Immature natural killer cell (primary cell): ENCODE measurements at regions not wholly inside any gene's neighbourhood (a gene's known extent, or its start where the extent isn't known, plus 50 kb on each side); places are given as distances from the start of the nearest gene placed in this dataset.

Experiments used
- DNase-seq, 3 donors: peaks; one replicate each; pipeline ENCODE4 v3.0.0; 2022; ENCODE audit warnings: mixed read lengths in 1 of 3
- H3K27ac Mint-ChIP-seq, 6 donors: one replicate each; pipeline ENCODE4 v1.8.0; 2020; ENCODE audit warnings: mixed read lengths in 6 of 6, mild to moderate bottlenecking in 5 of 6, inconsistent platforms in 4 of 6, moderate library complexity in 3 of 6
- H3K27me3 Mint-ChIP-seq, 3 donors: one replicate each; pipeline ENCODE4 v1.8.0; 2020 to 2021; ENCODE audit warnings: low read depth in 3 of 3, mild to moderate bottlenecking in 3 of 3, mixed read lengths in 3 of 3, moderate library complexity in 3 of 3, inconsistent platforms in 1 of 3
- H3K36me3 Mint-ChIP-seq, 3 donors: one replicate each; pipeline ENCODE4 v1.8.0; 2020; ENCODE audit warnings: mixed read lengths in 3 of 3, inconsistent platforms in 2 of 3, mild to moderate bottlenecking in 2 of 3
- H3K4me1 Mint-ChIP-seq, 2 donors: one replicate each; pipeline ENCODE4 v1.8.0; 2020; ENCODE audit warnings: inconsistent platforms in 2 of 2, mild to moderate bottlenecking in 2 of 2, mixed read lengths in 2 of 2, moderate library complexity in 1 of 2
- H3K4me3 Mint-ChIP-seq, 5 donors: one replicate each; pipeline ENCODE4 v1.8.0; 2020; ENCODE audit warnings: mild to moderate bottlenecking in 5 of 5, mixed read lengths in 5 of 5, inconsistent platforms in 3 of 5, moderate library complexity in 3 of 5
- H3K9me3 Mint-ChIP-seq, 6 donors: one replicate each; pipeline ENCODE4 v1.8.0; 2020; ENCODE audit warnings: mild to moderate bottlenecking in 6 of 6, mixed read lengths in 6 of 6, inconsistent platforms in 4 of 6, moderate library complexity in 3 of 6

DNA sequence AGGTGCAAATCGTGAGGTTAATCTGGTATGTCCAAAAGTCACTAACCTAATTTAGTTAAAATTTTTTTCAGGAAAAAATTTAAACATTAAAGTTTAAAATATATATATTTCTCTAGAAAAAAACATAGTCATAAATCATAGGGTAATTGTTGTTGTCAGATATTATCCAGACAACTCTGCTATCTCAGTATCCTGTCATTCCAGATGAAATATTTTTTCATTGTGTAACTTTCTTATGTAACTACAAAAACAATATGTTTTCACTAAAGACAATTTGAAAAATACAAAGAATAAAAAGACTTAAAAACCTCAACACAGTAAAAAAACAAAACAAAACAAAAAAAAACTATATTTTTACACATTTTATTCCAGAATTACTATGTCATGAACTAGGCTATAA is 57.6 kb downstream of the TENT5A start:
- DNase-seq: no peak
- Mint-ChIP-seq H3K27ac (no peak overlapping the region), H3K4me1 (no peaks in the 10 kb centered on the region), H3K4me3 (no peak overlapping the region), H3K27me3 (no peaks in the 10 kb centered on the region), H3K9me3 (no peaks in the 10 kb centered on the region), H3K36me3 (no peaks in the 10 kb centered on the region)

DNA sequence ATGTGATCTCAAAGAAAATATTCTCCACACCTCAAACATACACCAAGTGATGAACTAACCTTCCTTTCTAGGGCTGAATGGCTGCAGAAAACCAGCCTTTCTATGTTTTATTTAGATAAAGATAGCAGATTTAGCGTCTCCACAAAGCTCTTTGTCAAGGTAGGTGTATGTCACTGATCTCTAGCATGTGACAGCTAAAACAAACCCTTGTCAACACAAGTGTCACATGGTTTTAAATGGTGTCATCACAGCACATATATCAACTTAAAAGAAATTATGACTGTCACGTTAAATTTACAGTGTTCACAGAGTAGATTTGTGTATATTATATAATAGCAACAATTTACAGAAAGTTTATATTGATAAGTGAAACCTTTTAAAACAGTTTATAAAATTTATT is 58.3 kb downstream of the TENT5A start:
- H3K27me3 Mint-ChIP-seq: no peaks in the 10 kb centered on the region
- no peaks in the 10 kb centered on the region for H3K36me3 Mint-ChIP-seq
- no peak overlapping the region for H3K27ac Mint-ChIP-seq
- H3K4me3 Mint-ChIP-seq: no peak overlapping the region
- DNase-seq: no peak
- H3K9me3 Mint-ChIP-seq: no peaks in the 10 kb centered on the region
- no peaks in the 10 kb centered on the region for H3K4me1 Mint-ChIP-seq

DNA sequence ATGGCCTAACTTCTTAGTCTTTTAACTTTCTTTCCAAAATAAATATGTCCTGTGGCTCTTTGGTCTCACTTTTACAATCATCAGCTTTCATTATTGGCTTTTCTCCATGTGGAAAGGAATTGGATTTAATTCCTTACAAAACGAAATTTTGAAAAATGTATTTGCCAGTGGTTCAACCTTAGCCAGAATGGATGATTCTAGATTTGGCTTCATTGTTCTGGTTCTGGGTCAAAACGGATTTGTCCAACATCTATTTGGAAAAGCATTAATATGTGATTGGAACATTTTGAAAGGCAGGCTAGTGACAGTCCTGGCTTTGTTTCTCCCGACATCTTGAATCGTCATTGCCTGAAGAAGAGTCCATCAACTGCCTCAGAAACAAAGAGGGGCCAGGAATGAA is 59.2 kb downstream of the TENT5A start:
- no peaks in the 10 kb centered on the region for H3K36me3 Mint-ChIP-seq
- no peak for DNase-seq

GRCh38 chr6:81690073-81690472 is 62.4 kb downstream of the TENT5A start:
- no peaks in the 10 kb centered on the region for H3K9me3 Mint-ChIP-seq
- DNase-seq: no peak
- H3K4me3 Mint-ChIP-seq: no peak overlapping the region
- no peaks in the 10 kb centered on the region for H3K4me1 Mint-ChIP-seq
- no peaks in the 10 kb centered on the region for H3K27me3 Mint-ChIP-seq
- H3K27ac Mint-ChIP-seq: no peak overlapping the region
- no peaks in the 10 kb centered on the region for H3K36me3 Mint-ChIP-seq

More for the DNA sequence above, 59.2 kb downstream of the TENT5A start:
- H3K4me3 Mint-ChIP-seq: no peak overlapping the region
- H3K27ac Mint-ChIP-seq: no peak overlapping the region
- no peaks in the 10 kb centered on the region for H3K27me3 Mint-ChIP-seq
- H3K4me1 Mint-ChIP-seq: no peaks in the 10 kb centered on the region
- no peaks in the 10 kb centered on the region for H3K9me3 Mint-ChIP-seq

- H3K4me3 Mint-ChIP-seq: no peak overlapping the region
Measured at GRCh38 chr6:81689580-81689979, 62.9 kb downstream of the TENT5A start.

DNA sequence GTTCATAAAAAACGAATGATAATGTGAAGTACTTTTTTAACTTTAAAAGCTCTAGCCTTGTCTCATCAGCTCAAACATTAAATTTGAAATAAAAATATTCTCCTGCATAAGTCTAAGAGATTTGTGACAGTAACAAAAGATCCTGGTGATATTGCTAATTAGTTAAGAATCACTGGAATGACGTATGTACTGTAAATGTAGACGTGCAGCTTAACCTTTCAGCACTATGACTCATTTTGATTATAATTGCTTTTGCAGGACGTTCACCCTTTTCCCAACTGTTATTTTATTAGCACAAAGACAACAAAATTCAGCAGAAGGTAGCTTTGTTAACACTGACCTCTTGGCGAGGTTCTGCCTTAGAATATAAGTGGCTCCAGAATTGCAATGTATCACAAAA is 68.6 kb downstream of the TENT5A start:
- no peak for DNase-seq
- H3K27ac Mint-ChIP-seq: no peak overlapping the region
- H3K36me3 Mint-ChIP-seq: no peaks in the 10 kb centered on the region
- H3K9me3 Mint-ChIP-seq: no peaks in the 10 kb centered on the region
- H3K4me3 Mint-ChIP-seq: no peak overlapping the region
- peaks cover 0 to 2% (median 0%) of the 10 kb centered on the region in 3 donors for H3K27me3 Mint-ChIP-seq
- no peaks in the 10 kb centered on the region for H3K4me1 Mint-ChIP-seq

More at GRCh38 chr6:81689580-81689979, 62.9 kb downstream of the TENT5A start:
- H3K27me3 Mint-ChIP-seq: no peaks in the 10 kb centered on the region
- H3K27ac Mint-ChIP-seq: no peak overlapping the region
- no peaks in the 10 kb centered on the region for H3K36me3 Mint-ChIP-seq
- H3K4me1 Mint-ChIP-seq: no peaks in the 10 kb centered on the region
- no peaks in the 10 kb centered on the region for H3K9me3 Mint-ChIP-seq
- DNase-seq: no peak

DNA sequence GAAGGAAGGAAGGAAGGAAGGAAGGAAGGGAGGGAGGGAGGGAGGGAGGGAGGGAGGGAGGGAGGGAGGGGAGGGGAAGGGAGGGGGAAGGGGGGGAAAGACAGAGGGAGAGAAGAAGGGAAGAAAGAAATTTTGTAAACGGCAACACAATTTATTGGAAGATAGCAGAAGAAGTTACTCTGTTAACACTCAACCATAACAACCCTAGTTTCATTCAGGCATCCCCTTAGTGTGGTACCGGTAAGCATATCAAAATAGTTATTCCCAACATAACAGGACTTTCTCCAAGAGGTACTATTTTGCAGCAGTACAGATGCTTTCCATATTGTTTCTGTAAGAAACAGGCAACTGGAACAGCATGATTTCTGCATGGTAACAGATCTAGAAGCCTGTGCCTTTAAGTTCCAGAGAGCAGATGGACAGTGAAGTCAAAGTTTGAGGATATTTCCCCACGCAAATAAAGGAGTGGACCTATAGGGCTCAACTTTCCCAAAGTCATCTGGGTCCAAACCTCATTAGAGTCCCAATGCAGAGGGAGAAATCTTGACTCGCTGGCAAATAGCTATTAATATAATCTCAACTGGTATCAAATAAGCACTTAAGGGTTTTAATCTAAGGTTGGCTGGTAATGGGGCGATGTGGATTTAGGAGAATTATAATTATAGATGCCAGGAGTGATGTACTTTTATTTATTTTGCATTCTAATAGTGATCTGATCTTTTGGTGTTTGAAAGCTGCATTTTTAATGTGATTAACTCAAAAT is 69.4 kb downstream of the TENT5A start:
- Mint-ChIP-seq H3K36me3 (no peaks in the 10 kb centered on the region), H3K9me3 (no peaks in the 10 kb centered on the region), H3K27ac (no peak overlapping the region), H3K27me3 (peaks cover 0 to 2% (median 0%) of the 10 kb centered on the region in 3 donors), H3K4me3 (no peak overlapping the region), H3K4me1 (no peaks in the 10 kb centered on the region)
- DNase-seq: no peak

- Mint-ChIP-seq H3K27me3 (peaks cover 0 to 3% (median 2%) of the 10 kb centered on the region in 3 donors), H3K4me1 (no peaks in the 10 kb centered on the region), H3K36me3 (no peaks in the 10 kb centered on the region), H3K9me3 (peaks cover 0 to 4% (median 0%) of the 10 kb centered on the region in 6 donors), H3K27ac (no peak overlapping the region), H3K4me3 (no peak overlapping the region)
- no peak for DNase-seq
Measured at GRCh38 chr6:81682235-81682795, 70.2 kb downstream of the TENT5A start.

DNA sequence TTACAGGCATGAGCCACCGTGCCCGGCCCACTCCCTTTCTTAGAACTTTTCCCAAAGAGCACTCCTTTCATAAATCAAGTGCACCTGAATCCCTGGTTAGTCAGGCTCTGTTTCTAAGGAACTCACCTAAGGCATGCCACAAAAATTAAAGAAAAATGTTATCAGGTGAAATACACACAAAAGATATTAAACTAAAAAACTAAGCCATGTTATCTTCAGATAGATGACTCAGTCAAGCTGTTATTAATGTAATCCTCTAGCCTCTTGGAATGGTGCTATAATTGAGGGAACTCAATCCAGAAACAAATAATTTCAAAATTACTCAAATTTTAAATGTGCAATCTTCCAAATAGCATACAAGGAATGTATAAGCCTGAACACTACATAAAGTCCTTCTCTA is 83.0 kb downstream of the TENT5A start:
- H3K27me3 Mint-ChIP-seq: no peaks in the 10 kb centered on the region
- peaks cover 0 to 15% (median 4%) of the 10 kb centered on the region in 6 donors for H3K9me3 Mint-ChIP-seq
- H3K27ac Mint-ChIP-seq: no peak overlapping the region
- DNase-seq: no peak
- no peaks in the 10 kb centered on the region for H3K4me1 Mint-ChIP-seq
- H3K4me3 Mint-ChIP-seq: no peak overlapping the region
- no peaks in the 10 kb centered on the region for H3K36me3 Mint-ChIP-seq

- Mint-ChIP-seq H3K4me1 (no peaks in the 10 kb centered on the region), H3K27ac (no peak overlapping the region), H3K27me3 (no peaks in the 10 kb centered on the region), H3K4me3 (no peak overlapping the region), H3K9me3 (peaks cover 0 to 9% (median 4%) of the 10 kb centered on the region in 6 donors), H3K36me3 (no peaks in the 10 kb centered on the region)
- DNase-seq: no peak
Measured at GRCh38 chr6:81668615-81669047, 83.8 kb downstream of the TENT5A start.

DNA sequence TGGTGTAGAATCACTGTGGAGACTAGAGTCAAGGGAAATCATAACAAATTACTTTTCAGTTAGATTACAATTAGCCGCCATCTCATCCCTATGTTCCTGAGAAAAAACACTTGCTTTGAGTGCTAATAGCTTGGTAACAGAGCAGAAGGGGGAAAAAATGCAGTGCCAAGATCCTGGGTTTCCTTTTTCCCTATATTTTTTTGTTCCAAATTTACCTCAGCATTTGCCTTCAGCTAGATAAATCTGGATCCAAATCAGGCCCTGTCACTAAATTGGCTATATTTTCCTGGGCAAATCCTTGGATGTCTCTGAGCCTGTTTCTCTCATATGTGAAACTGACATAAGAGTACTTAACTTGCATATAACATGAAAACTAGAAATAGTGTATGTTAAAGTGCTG is 86.0 kb downstream of the TENT5A start:
- Mint-ChIP-seq H3K4me1 (no peaks in the 10 kb centered on the region), H3K4me3 (no peak overlapping the region), H3K9me3 (peaks cover 0 to 5% (median 3%) of the 10 kb centered on the region in 6 donors), H3K27ac (no peak overlapping the region), H3K36me3 (no peaks in the 10 kb centered on the region), H3K27me3 (peaks cover 0 to 1% (median 0%) of the 10 kb centered on the region in 3 donors)
- DNase-seq: no peak

GRCh38 chr6:81656231-81656630 is 96.2 kb downstream of the TENT5A start:
- Mint-ChIP-seq H3K4me1 (no peaks in the 10 kb centered on the region), H3K27ac (no peak overlapping the region), H3K27me3 (peaks cover 0 to 2% (median 0%) of the 10 kb centered on the region in 3 donors), H3K36me3 (peaks cover 0 to 16% (median 4%) of the 10 kb centered on the region in 3 donors), H3K9me3 (peaks cover 0 to 2% (median 0%) of the 10 kb centered on the region in 6 donors), H3K4me3 (no peak overlapping the region)
- DNase-seq: no peak

DNA sequence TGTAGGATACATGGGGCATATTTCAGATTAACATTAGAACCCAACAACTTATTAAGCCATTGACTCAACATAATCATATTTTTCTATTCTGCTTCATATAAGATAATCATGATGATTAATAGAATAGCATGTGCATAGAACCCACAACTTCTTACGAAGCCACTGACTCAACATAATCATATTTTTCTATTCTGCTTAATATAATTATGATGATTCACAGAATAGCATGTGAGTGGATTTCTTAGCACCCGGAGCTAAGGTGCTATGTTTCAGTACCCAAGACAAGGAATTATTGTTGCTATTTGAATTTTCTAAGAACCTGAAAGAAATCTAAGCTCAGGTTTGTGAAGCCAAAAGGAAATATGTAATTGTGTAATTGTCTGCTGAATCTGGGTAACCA is 96.8 kb downstream of the TENT5A start:
- Mint-ChIP-seq H3K36me3 (peaks cover 0 to 16% (median 4%) of the 10 kb centered on the region in 3 donors), H3K27me3 (peaks cover 0 to 2% (median 0%) of the 10 kb centered on the region in 3 donors), H3K4me3 (no peak overlapping the region), H3K9me3 (peaks cover 0 to 2% (median 0%) of the 10 kb centered on the region in 6 donors), H3K4me1 (no peaks in the 10 kb centered on the region), H3K27ac (no peak overlapping the region)
- DNase-seq: no peak

DNA sequence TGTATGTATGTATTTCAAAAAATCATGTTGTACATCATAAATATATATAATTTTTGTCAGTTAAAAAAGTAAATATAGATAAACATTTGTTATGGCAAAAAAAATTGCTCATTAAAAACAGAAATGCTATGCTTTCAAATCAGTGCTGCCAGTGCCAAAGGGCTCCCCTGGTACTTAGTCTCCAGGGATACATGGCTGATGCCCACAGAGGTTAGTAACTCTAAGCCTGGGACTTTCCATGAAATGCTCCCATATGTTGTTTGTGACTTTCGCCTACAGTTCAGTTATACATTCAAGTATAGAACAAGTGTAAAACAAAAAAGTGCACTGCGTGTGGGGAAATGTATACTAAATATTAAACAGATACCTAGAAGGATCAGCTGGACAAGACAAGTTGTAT is 104.0 kb downstream of the TENT5A start:
- no peak overlapping the region for H3K4me3 Mint-ChIP-seq
- H3K4me1 Mint-ChIP-seq: no peaks in the 10 kb centered on the region
- peaks cover 0 to 5% (median 4%) of the 10 kb centered on the region in 3 donors for H3K36me3 Mint-ChIP-seq
- peaks cover 0 to 5% (median 0%) of the 10 kb centered on the region in 6 donors for H3K9me3 Mint-ChIP-seq
- H3K27me3 Mint-ChIP-seq: no peaks in the 10 kb centered on the region
- no peak for DNase-seq
- H3K27ac Mint-ChIP-seq: no peak overlapping the region
